PFSK-1 (cell line): ENCODE measurements at regions not wholly inside any gene's neighbourhood (a gene's known extent, or its start where the extent isn't known, plus 50 kb on each side); places are given as distances from the start of the nearest gene placed in this dataset.

Experiments
- FOXP2 ChIP-seq: optimal IDR thresholded peaks from 2 replicates; pipeline ENCODE3; 2011; ENCODE audit warnings: borderline replicate concordance, control low read depth, inconsistent platforms; ENCODE audit not compliant: insufficient read depth; ENCODE audit errors: extremely low read length, extremely low read depth
- POLR2AphosphoS5 ChIP-seq: IDR thresholded peaks from 2 replicates; pipeline ENCODE4 v1.6.1; 2012; ENCODE audit warnings: low read depth, mild to moderate bottlenecking, control low read depth, low read length, moderate library complexity
- REST ChIP-seq, 2 experiments: IDR thresholded peaks; 2 replicates each; pipeline versions ENCODE4 v1.6.1 to v1.8.0; 2011 to 2012; ENCODE audit warnings: low read depth in 2 of 2, low read length in 2 of 2, control low read depth in 1 of 2, inconsistent platforms in 1 of 2, mild to moderate bottlenecking in 1 of 2, moderate library complexity in 1 of 2; ENCODE audit not compliant: insufficient read depth in 1 of 2
- SIN3A ChIP-seq: IDR thresholded peaks from 2 replicates; pipeline ENCODE4 v1.6.1; 2012; ENCODE audit warnings: mild to moderate bottlenecking, low read length, moderate library complexity, borderline replicate concordance; ENCODE audit not compliant: insufficient read depth
- TAF1 ChIP-seq: IDR thresholded peaks from 2 replicates; pipeline ENCODE4 v1.6.1; 2012; ENCODE audit warnings: low read length, control low read depth, borderline replicate concordance; ENCODE audit not compliant: insufficient read depth

GRCh38 chr4:66186095-66186494 is 515.8 kb upstream of the EPHA5 start:
- TF ChIP-seq REST (IDR thresholded peaks at IDR 0.05; ENCODE audit: insufficient read depth in 1 of 2, low read depth in 2 of 2, low read length in 2 of 2), result no peak

GRCh38 chr4:66182636-66183035 is 512.3 kb upstream of the EPHA5 start:
- TF ChIP-seq REST (IDR thresholded peaks at IDR 0.05; ENCODE audit: insufficient read depth in 1 of 2, low read depth in 2 of 2, low read length in 2 of 2) (no peak), FOXP2 (no peak), POLR2AphosphoS5 (no peak), TAF1 (no peak), SIN3A (no peak)

- TF ChIP-seq REST (IDR thresholded peaks at IDR 0.05; ENCODE audit: insufficient read depth in 1 of 2, low read depth in 2 of 2, low read length in 2 of 2), result no peak
These were observed 508.6 kb upstream of the EPHA5 start for GRCh38 chr4:66178906-66179305.

- TF ChIP-seq TAF1 (no peak), SIN3A (no peak), REST (IDR thresholded peaks at IDR 0.05; ENCODE audit: insufficient read depth in 1 of 2, low read depth in 2 of 2, low read length in 2 of 2) (no peak), POLR2AphosphoS5 (no peak), FOXP2 (no peak)
These were observed 499.1 kb upstream of the EPHA5 start for GRCh38 chr4:66169341-66169740.

GRCh38 chr4:66164869-66165268 is 494.6 kb upstream of the EPHA5 start:
- TF ChIP-seq REST (IDR thresholded peaks at IDR 0.05; ENCODE audit: insufficient read depth in 1 of 2, low read depth in 2 of 2, low read length in 2 of 2) (no peak), FOXP2 (no peak), POLR2AphosphoS5 (no peak), SIN3A (no peak), TAF1 (no peak)
